ENCODE measurements at regions not wholly inside any gene's neighbourhood (a gene's known extent, or its start where the extent isn't known, plus 50 kb on each side); places are given as distances from the start of the nearest gene placed in this dataset.

- H2AFZ ChIP-seq (ENCODE audit: low read length), result no peak overlapping the region
- H3K4me1 ChIP-seq (ENCODE audit: insufficient read depth, low read length, poor library complexity, severe bottlenecking), result no peaks in the 10 kb centered on the region
- H4K20me1 ChIP-seq (ENCODE audit: insufficient read depth, low read length, poor library complexity, severe bottlenecking), result no peaks in the 10 kb centered on the region
- no peak overlapping the region for H3K9ac ChIP-seq (ENCODE audit: low read depth, low read length, poor library complexity, severe bottlenecking)
- H3K4me3 ChIP-seq (ENCODE audit: low read length, poor library complexity, severe bottlenecking), result no peak overlapping the region
- H3K4me2 ChIP-seq (ENCODE audit: low read depth, low read length, poor library complexity, severe bottlenecking), result no peak overlapping the region
- TF ChIP-seq EZH2phosphoT487 (IDR thresholded peaks at IDR 0.05; ENCODE audit: borderline replicate concordance) (no peak), CTCF (conservative IDR thresholded peaks at IDR 0.05; ENCODE audit: low read length) (no peak)
- no peaks in the 10 kb centered on the region for H3F3A ChIP-seq (ENCODE audit: low read depth)
- H3K79me2 ChIP-seq (ENCODE audit: insufficient read depth, low read length), result no peaks in the 10 kb centered on the region
- H3K36me3 ChIP-seq (ENCODE audit: insufficient read depth, low read length), result no peaks in the 10 kb centered on the region
- H3K27me3 ChIP-seq (ENCODE audit: insufficient read depth, low read length, poor library complexity, severe bottlenecking), result no peaks in the 10 kb centered on the region
- H3K9me2 ChIP-seq (replicated peaks; ENCODE audit: low read depth, low read length), result no peaks in the 10 kb centered on the region
- no peaks in the 10 kb centered on the region for H3K9me3 ChIP-seq (ENCODE audit: insufficient read depth, low read depth, low read length)
Observed at GRCh38 chr19:27925202-27925601, 1287.7 kb downstream of the UQCRFS1 start.

- Histone ChIP-seq H3K4me3 (ENCODE audit: low read length, poor library complexity, severe bottlenecking) (no peak overlapping the region), H3K4me2 (ENCODE audit: low read depth, low read length, poor library complexity, severe bottlenecking) (no peak overlapping the region), H3K9me3 (ENCODE audit: insufficient read depth, low read depth, low read length) (peaks cover 4% of the 10 kb centered on the region; the same call in 1 of the 2 replicates), H2AFZ (ENCODE audit: low read length) (no peak overlapping the region), H4K20me1 (ENCODE audit: insufficient read depth, low read length, poor library complexity, severe bottlenecking) (no peaks in the 10 kb centered on the region), H3F3A (ENCODE audit: low read depth) (no peaks in the 10 kb centered on the region), H3K79me2 (ENCODE audit: insufficient read depth, low read length) (no peaks in the 10 kb centered on the region), H3K36me3 (ENCODE audit: insufficient read depth, low read length) (no peaks in the 10 kb centered on the region), H3K9ac (ENCODE audit: low read depth, low read length, poor library complexity, severe bottlenecking) (no peak overlapping the region), H3K27me3 (ENCODE audit: insufficient read depth, low read length, poor library complexity, severe bottlenecking) (no peaks in the 10 kb centered on the region), H3K4me1 (ENCODE audit: insufficient read depth, low read length, poor library complexity, severe bottlenecking) (no peaks in the 10 kb centered on the region), H3K9me2 (replicated peaks; ENCODE audit: low read depth, low read length) (no peaks in the 10 kb centered on the region)
- TF ChIP-seq CTCF (conservative IDR thresholded peaks at IDR 0.05; ENCODE audit: low read length), result no peak
- no peak for TF ChIP-seq EZH2phosphoT487 (IDR thresholded peaks at IDR 0.05; ENCODE audit: borderline replicate concordance)
Observed at GRCh38 chr19:27922970-27923369, 1290.0 kb downstream of the UQCRFS1 start.

- no peaks in the 10 kb centered on the region for H3K4me1 ChIP-seq (ENCODE audit: insufficient read depth, low read length, poor library complexity, severe bottlenecking)
- TF ChIP-seq CTCF (conservative IDR thresholded peaks at IDR 0.05; ENCODE audit: low read length) (no peak), EZH2phosphoT487 (IDR thresholded peaks at IDR 0.05; ENCODE audit: borderline replicate concordance) (no peak)
- H3K9me3 ChIP-seq (ENCODE audit: insufficient read depth, low read depth, low read length), result peaks cover 4% of the 10 kb centered on the region; the same call in 1 of the 2 replicates
- no peak overlapping the region for H2AFZ ChIP-seq (ENCODE audit: low read length)
- no peaks in the 10 kb centered on the region for H3K36me3 ChIP-seq (ENCODE audit: insufficient read depth, low read length)
- no peaks in the 10 kb centered on the region for H3K27me3 ChIP-seq (ENCODE audit: insufficient read depth, low read length, poor library complexity, severe bottlenecking)
- no peaks in the 10 kb centered on the region for H3K79me2 ChIP-seq (ENCODE audit: insufficient read depth, low read length)
- no peak overlapping the region for H3K4me2 ChIP-seq (ENCODE audit: low read depth, low read length, poor library complexity, severe bottlenecking)
- no peaks in the 10 kb centered on the region for H3K9me2 ChIP-seq (replicated peaks; ENCODE audit: low read depth, low read length)
- H3F3A ChIP-seq (ENCODE audit: low read depth), result no peaks in the 10 kb centered on the region
- H3K4me3 ChIP-seq (ENCODE audit: low read length, poor library complexity, severe bottlenecking), result no peak overlapping the region
- no peaks in the 10 kb centered on the region for H4K20me1 ChIP-seq (ENCODE audit: insufficient read depth, low read length, poor library complexity, severe bottlenecking)
- no peak overlapping the region for H3K9ac ChIP-seq (ENCODE audit: low read depth, low read length, poor library complexity, severe bottlenecking)
Observed at GRCh38 chr19:27920774-27921173, 1292.2 kb downstream of the UQCRFS1 start.

All from Loucy (cell line).